ENCODE measurements at regions not wholly inside any gene's neighbourhood (a gene's known extent, or its start where the extent isn't known, plus 50 kb on each side); places are given as distances from the start of the nearest gene placed in this dataset.

DNA sequence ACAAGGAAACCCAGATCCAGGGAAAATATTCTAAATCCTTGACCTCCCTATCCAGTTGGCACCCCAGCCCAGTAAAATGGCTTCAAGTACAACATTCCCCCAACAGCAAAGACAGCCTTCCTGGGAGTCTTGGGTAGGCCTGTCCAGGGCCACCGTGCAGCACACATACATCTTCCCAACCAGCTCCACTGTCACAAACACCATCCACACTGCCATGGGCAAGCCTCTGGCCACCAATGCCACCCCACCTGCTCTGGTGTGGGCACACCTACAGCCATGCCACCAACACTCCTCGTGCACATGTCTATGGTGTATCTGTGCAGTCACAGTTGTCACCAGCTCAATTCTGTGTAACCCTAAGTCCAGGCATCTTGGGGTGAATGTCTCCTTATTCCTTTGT is 193.2 kb downstream of the DAD1 start:
- H3K27ac ChIP-seq (replicated peaks): no peak overlapping the region
- TF ChIP-seq SPI1 (IDR thresholded peaks at IDR 0.05; ENCODE audit: borderline replicate concordance, low read depth): no peak
- no peak for TF ChIP-seq POLR2AphosphoS5 (IDR thresholded peaks at IDR 0.05; ENCODE audit: low read depth)
- TF ChIP-seq GABPA (IDR thresholded peaks at IDR 0.05; ENCODE audit: low read depth): no peak
- TF ChIP-seq, protein P1, sequence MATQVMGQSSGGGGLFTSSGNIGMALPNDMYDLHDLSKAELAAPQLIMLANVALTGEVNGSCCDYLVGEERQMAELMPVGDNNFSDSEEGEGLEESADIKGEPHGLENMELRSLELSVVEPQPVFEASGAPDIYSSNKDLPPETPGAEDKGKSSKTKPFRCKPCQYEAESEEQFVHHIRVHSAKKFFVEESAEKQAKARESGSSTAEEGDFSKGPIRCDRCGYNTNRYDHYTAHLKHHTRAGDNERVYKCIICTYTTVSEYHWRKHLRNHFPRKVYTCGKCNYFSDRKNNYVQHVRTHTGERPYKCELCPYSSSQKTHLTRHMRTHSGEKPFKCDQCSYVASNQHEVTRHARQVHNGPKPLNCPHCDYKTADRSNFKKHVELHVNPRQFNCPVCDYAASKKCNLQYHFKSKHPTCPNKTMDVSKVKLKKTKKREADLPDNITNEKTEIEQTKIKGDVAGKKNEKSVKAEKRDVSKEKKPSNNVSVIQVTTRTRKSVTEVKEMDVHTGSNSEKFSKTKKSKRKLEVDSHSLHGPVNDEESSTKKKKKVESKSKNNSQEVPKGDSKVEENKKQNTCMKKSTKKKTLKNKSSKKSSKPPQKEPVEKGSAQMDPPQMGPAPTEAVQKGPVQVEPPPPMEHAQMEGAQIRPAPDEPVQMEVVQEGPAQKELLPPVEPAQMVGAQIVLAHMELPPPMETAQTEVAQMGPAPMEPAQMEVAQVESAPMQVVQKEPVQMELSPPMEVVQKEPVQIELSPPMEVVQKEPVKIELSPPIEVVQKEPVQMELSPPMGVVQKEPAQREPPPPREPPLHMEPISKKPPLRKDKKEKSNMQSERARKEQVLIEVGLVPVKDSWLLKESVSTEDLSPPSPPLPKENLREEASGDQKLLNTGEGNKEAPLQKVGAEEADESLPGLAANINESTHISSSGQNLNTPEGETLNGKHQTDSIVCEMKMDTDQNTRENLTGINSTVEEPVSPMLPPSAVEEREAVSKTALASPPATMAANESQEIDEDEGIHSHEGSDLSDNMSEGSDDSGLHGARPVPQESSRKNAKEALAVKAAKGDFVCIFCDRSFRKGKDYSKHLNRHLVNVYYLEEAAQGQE (IDR thresholded peaks at IDR 0.05; ENCODE audit: insufficient replicate concordance, low read depth): no peak
- TF ChIP-seq, protein P2, sequence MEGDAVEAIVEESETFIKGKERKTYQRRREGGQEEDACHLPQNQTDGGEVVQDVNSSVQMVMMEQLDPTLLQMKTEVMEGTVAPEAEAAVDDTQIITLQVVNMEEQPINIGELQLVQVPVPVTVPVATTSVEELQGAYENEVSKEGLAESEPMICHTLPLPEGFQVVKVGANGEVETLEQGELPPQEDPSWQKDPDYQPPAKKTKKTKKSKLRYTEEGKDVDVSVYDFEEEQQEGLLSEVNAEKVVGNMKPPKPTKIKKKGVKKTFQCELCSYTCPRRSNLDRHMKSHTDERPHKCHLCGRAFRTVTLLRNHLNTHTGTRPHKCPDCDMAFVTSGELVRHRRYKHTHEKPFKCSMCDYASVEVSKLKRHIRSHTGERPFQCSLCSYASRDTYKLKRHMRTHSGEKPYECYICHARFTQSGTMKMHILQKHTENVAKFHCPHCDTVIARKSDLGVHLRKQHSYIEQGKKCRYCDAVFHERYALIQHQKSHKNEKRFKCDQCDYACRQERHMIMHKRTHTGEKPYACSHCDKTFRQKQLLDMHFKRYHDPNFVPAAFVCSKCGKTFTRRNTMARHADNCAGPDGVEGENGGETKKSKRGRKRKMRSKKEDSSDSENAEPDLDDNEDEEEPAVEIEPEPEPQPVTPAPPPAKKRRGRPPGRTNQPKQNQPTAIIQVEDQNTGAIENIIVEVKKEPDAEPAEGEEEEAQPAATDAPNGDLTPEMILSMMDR (IDR thresholded peaks at IDR 0.05; ENCODE audit: insufficient read depth, low read length): no peak
- DNase-seq (ENCODE audit: low read depth in 1 of 2, low spot score in 1 of 2): no peak
- no peaks in the 10 kb centered on the region for H3K27me3 ChIP-seq (ENCODE audit: insufficient read depth, poor library complexity, severe bottlenecking)
- no peak overlapping the region for H3K4me3 ChIP-seq (replicated peaks; ENCODE audit: insufficient read depth, low read length)

DNA sequence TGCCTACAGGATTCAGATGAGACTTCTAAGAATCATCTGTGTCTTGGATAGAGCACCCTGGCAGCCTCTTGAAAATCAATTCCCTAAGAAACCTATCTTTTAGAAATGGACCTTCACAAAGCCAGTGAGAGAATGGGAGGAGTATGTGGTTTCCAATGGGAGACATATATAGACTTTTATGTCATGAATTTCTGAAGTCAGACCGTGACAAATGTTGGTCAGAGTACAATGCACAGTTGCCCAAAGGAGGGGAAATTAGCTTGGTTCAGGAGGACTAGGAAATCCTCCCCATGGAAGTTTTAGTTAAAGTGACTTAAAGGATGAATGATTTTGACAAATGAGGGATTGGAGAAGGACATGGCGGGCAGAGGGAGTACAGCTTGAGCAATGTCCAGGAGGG is 194.4 kb downstream of the DAD1 start:
- TF ChIP-seq GABPA (IDR thresholded peaks at IDR 0.05; ENCODE audit: low read depth) (no peak), SPI1 (IDR thresholded peaks at IDR 0.05; ENCODE audit: borderline replicate concordance, low read depth) (no peak), POLR2AphosphoS5 (IDR thresholded peaks at IDR 0.05; ENCODE audit: low read depth) (no peak)
- TF ChIP-seq, protein P2 (IDR thresholded peaks at IDR 0.05; ENCODE audit: insufficient read depth, low read length): no peak
- TF ChIP-seq, protein P1 (IDR thresholded peaks at IDR 0.05; ENCODE audit: insufficient replicate concordance, low read depth): no peak
- Histone ChIP-seq H3K4me3 (replicated peaks; ENCODE audit: insufficient read depth, low read length) (no peak overlapping the region), H3K27ac (replicated peaks) (no peak overlapping the region), H3K27me3 (ENCODE audit: insufficient read depth, poor library complexity, severe bottlenecking) (no peaks in the 10 kb centered on the region)
- DNase-seq (ENCODE audit: low read depth in 1 of 2, low spot score in 1 of 2): no peak

DNA sequence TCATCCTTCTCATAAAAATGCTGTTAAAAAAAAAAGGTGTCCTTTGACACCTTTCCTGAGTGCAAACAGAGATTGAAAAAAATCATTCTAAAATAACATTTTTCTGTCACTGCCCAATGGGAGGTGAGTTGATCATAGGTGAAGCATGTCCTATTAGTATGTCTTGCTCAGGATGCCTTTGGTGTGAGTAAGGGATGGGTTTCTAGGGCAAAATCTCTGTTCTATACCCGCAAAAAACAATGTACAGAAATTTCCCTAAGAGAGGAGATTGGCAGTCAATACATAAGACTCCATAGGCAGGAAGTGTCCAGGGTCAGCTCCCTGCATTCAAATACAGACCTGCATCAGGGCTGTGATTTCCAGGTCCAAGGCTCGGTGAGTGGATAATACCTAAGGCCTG is 195.2 kb downstream of the DAD1 start:
- no peak for DNase-seq (ENCODE audit: low read depth in 1 of 2, low spot score in 1 of 2)
- TF ChIP-seq SPI1 (IDR thresholded peaks at IDR 0.05; ENCODE audit: borderline replicate concordance, low read depth): no peak
- TF ChIP-seq GABPA (IDR thresholded peaks at IDR 0.05; ENCODE audit: low read depth): no peak
- TF ChIP-seq POLR2AphosphoS5 (IDR thresholded peaks at IDR 0.05; ENCODE audit: low read depth): no peak
- Histone ChIP-seq H3K4me3 (replicated peaks; ENCODE audit: insufficient read depth, low read length) (no peak overlapping the region), H3K27me3 (ENCODE audit: insufficient read depth, poor library complexity, severe bottlenecking) (no peaks in the 10 kb centered on the region), H3K27ac (replicated peaks) (no peak overlapping the region)

DNA sequence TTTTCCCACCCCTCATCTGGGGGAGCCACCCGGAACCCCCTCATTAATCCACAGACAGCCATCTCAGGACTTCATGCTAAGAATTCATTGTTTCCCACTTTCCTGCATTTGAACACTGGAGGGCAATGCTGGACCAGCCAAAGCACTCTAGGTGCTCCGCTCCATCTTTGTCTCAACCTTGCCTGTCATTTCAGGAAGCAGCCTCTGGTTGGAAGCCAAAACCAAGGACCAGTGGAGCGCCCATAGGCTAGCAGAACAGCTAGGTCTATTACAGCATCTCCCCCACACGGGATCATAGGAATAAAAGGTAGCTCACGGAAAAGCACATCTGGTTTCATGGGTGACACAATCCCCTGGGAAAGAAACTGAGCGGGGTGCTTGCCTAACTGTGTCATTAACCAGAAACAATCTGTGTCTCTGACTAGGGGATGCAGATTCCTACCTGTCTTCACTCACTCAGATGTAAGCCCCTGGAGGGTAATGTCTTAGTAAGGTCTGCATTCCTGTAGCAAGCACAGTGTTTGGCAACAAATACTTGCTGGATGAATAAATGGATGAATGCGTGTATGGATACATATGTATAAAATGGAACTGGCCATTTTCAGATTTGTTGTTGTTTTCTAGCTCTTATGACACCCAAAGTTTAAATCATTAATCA is 197.0 kb downstream of the DAD1 start:
- no peak overlapping the region for H3K27ac ChIP-seq (replicated peaks)
- no peaks in the 10 kb centered on the region for H3K27me3 ChIP-seq (ENCODE audit: insufficient read depth, poor library complexity, severe bottlenecking)
- peak; percentile 73 to 87 for DNase-seq (ENCODE audit: low read depth in 1 of 2, low spot score in 1 of 2)
- no peak; the same call in 1 of the 2 replicates for TF ChIP-seq SPI1 (IDR thresholded peaks at IDR 0.05; ENCODE audit: borderline replicate concordance, low read depth)
- TF ChIP-seq, protein P2 (IDR thresholded peaks at IDR 0.05; ENCODE audit: insufficient read depth, low read length): peak; percentile 71
- no peak for TF ChIP-seq GABPA (IDR thresholded peaks at IDR 0.05; ENCODE audit: low read depth)
- no peak for TF ChIP-seq POLR2AphosphoS5 (IDR thresholded peaks at IDR 0.05; ENCODE audit: low read depth)
- TF ChIP-seq, protein P1 (IDR thresholded peaks at IDR 0.05; ENCODE audit: insufficient replicate concordance, low read depth): no peak
- H3K4me3 ChIP-seq (replicated peaks; ENCODE audit: insufficient read depth, low read length): no peak overlapping the region
